ENCODE measurements at regions not wholly inside any gene's neighbourhood (a gene's known extent, or its start where the extent isn't known, plus 50 kb on each side); places are given as distances from the start of the nearest gene placed in this dataset.
"Not testable (repeated sequence)": the region's sequence is repeated elsewhere in the genome, so short reads cannot be mapped to it uniquely, and the experiment has no call there.

DNA sequence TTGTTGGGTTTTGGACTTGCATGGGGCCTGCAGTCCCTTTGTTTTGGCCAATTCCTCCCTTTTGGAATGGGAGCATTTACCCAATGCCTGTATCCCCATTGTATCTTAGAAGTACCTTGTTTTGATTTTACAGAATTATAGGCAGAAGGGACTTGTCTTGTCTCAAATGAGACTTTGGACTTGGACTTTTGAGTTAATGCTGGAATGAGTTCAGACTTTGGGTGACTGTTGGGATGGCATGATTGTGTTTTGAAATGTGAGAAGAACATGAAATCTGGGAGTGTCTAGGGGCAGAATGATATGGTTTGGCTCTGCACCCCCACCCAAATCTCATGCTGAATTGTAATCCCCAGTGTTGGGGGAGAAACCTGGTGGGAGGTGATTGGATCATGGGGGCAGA lies 76.8 kb upstream of the MKI67 start:
- Histone ChIP-seq H3K36me3 (replicated peaks in 1 of 2; ENCODE audit: control insufficient read depth in 1 of 2, insufficient read depth in 2 of 2, low read length in 2 of 2) (no peaks in the 10 kb centered on the region), H3K4me3 (replicated peaks in 1 of 3; ENCODE audit: insufficient read depth in 1 of 3, low read depth in 2 of 3, low read length in 3 of 3) (no peak overlapping the region), H3K9ac (ENCODE audit: insufficient read depth, low read depth, low read length) (no peak overlapping the region), H2AFZ (ENCODE audit: low read length) (no peak overlapping the region), H3K4me2 (ENCODE audit: low read depth, low read length) (no peak overlapping the region), H4K20me1 (ENCODE audit: insufficient read depth, low read length) (no peaks in the 10 kb centered on the region), H3K9me3 (ENCODE audit: low read length) (peaks cover 6% of the 10 kb centered on the region; the same call in 1 of the 2 replicates), H3K79me2 (ENCODE audit: insufficient read depth, low read length) (no peaks in the 10 kb centered on the region), H3K4me1 (ENCODE audit: insufficient read depth, low read length) (no peaks in the 10 kb centered on the region), H3K27ac (ENCODE audit: extremely low read length, insufficient read depth, low read length) (no peak overlapping the region), H3K27me3 (ENCODE audit: control insufficient read depth in 1 of 2, insufficient read depth in 2 of 2, low read length in 2 of 2) (peaks cover 0 to 7% of the 10 kb centered on the region in 2 experiments; a peak in 1 of 5 replicates)
- BruUV-seq (replicated peaks): no TSS peak
- no peak for TF ChIP-seq ASH2L (IDR thresholded peaks at IDR 0.05; ENCODE audit: insufficient read length, low read depth, low read length)
- TF ChIP-seq, protein P1, sequence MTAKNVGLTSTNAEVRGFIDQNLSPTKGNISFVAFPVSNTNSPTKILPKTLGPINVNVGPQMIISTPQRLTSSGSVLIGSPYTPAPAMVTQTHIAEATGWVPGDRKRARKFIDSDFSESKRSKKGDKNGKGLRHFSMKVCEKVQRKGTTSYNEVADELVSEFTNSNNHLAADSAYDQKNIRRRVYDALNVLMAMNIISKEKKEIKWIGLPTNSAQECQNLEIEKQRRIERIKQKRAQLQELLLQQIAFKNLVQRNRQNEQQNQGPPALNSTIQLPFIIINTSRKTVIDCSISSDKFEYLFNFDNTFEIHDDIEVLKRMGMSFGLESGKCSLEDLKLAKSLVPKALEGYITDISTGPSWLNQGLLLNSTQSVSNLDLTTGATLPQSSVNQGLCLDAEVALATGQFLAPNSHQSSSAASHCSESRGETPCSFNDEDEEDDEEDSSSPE (CRISPR knock-in tag; IDR thresholded peaks at IDR 0.05): no peak
- no peak for TF ChIP-seq ZNF7 (CRISPR knock-in tag; IDR thresholded peaks at IDR 0.05)
- no peak for TF ChIP-seq JUN (CRISPR knock-in tag; IDR thresholded peaks at IDR 0.05)
- TF ChIP-seq ZNF205 (CRISPR knock-in tag; IDR thresholded peaks at IDR 0.05): no peak
- no peak for TF ChIP-seq MTF2 (CRISPR knock-in tag; IDR thresholded peaks at IDR 0.05; ENCODE audit: borderline replicate concordance)
- TF ChIP-seq KDM4B (CRISPR knock-in tag; IDR thresholded peaks at IDR 0.05): no peak
- no peak for TF ChIP-seq GABPA (IDR thresholded peaks at IDR 0.05; ENCODE audit: low read depth, low read length)
- TF ChIP-seq GABPA (CRISPR knock-in tag; IDR thresholded peaks at IDR 0.05; ENCODE audit: low read depth): no peak
- TF ChIP-seq CBX5 (CRISPR knock-in tag; IDR thresholded peaks at IDR 0.05; ENCODE audit: borderline replicate concordance): no peak
- no peak for TF ChIP-seq SP2 (CRISPR knock-in tag; IDR thresholded peaks at IDR 0.05)
- no peak for TF ChIP-seq ZFP62 (CRISPR knock-in tag; IDR thresholded peaks at IDR 0.05)
- no peak for TF ChIP-seq HINFP (CRISPR knock-in tag; IDR thresholded peaks at IDR 0.05; ENCODE audit: low read depth)
- TF ChIP-seq U2AF1 (optimal IDR thresholded peaks at IDR 0.05; ENCODE audit: low read depth, low read length): no peak
- TF ChIP-seq ZNF850 (CRISPR knock-in tag; conservative IDR thresholded peaks at IDR 0.05): no peak
- CTCF ChIA-PET (ENCODE audit: low intra/inter-chr PET ratio, low total read pairs): no interaction called here
- ATAC-seq: no peak
- no peak for FAIRE-seq
- intact Hi-C loops (cut with micrococcal nuclease; ENCODE audit: unreplicated experiment): no loop called here
- POLR2A ChIA-PET: no interaction called here
- no peak for DNase-seq (ENCODE audit: low spot score)
- in situ Hi-C loops (cut with HindIII; ENCODE audit: extremely low pct_ligation_motif_present, low pct_unique_long_range_greater_than_20kb): no loop called here

GRCh38 chr10:128205591-128205990 lies 79.4 kb upstream of the MKI67 start:
- intact Hi-C loops (cut with micrococcal nuclease; ENCODE audit: unreplicated experiment); H3K9ac ChIP-seq (ENCODE audit: insufficient read depth, low read depth, low read length); FAIRE-seq; H3K4me1 ChIP-seq (ENCODE audit: insufficient read depth, low read length); ATAC-seq; H3K36me3 ChIP-seq (replicated peaks in 1 of 2; ENCODE audit: control insufficient read depth in 1 of 2, insufficient read depth in 2 of 2, low read length in 2 of 2); POLR2A ChIA-PET; H3K27me3 ChIP-seq (ENCODE audit: control insufficient read depth in 1 of 2, insufficient read depth in 2 of 2, low read length in 2 of 2); BruUV-seq (replicated peaks); in situ Hi-C loops (cut with HindIII; ENCODE audit: extremely low pct_ligation_motif_present, low pct_unique_long_range_greater_than_20kb); H3K4me3 ChIP-seq (replicated peaks in 1 of 3; ENCODE audit: insufficient read depth in 1 of 3, low read depth in 2 of 3, low read length in 3 of 3); H3K9me3 ChIP-seq (ENCODE audit: low read length); H3K79me2 ChIP-seq (ENCODE audit: insufficient read depth, low read length); H3K4me2 ChIP-seq (ENCODE audit: low read depth, low read length); H4K20me1 ChIP-seq (ENCODE audit: insufficient read depth, low read length); CTCF ChIA-PET (ENCODE audit: low intra/inter-chr PET ratio, low total read pairs); H3K27ac ChIP-seq (ENCODE audit: extremely low read length, insufficient read depth, low read length); DNase-seq (ENCODE audit: low spot score); H2AFZ ChIP-seq (ENCODE audit: low read length): not testable (repeated sequence)
- 32% methylated on average over 3 of the region's 3 CpGs for WGBS (ENCODE audit: low lambda C conversion rate)

All from HepG2 (cell line).